ENCODE measurements at regions not wholly inside any gene's neighbourhood (a gene's known extent, or its start where the extent isn't known, plus 50 kb on each side); places are given as distances from the start of the nearest gene placed in this dataset.

DNA sequence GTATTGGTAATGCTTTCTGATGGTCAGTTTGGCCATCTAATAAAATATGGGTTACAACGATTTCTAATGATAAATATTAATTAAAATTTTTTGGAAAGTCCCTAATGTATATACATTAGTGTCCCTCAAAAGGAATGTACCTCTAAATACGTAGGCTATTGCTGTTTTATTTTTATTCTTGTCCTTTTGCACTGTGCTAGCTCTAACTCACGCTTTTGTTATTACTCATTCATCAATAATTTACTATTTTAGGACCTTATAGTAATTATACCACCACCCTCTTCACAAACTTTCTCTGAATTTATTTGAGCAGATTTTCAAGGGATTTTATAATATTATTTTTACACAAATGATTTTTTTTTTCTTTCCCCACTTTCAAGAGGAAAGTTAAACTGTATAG is 795.9 kb upstream of the PCDH9 start:
- TF ChIP-seq, protein P1, sequence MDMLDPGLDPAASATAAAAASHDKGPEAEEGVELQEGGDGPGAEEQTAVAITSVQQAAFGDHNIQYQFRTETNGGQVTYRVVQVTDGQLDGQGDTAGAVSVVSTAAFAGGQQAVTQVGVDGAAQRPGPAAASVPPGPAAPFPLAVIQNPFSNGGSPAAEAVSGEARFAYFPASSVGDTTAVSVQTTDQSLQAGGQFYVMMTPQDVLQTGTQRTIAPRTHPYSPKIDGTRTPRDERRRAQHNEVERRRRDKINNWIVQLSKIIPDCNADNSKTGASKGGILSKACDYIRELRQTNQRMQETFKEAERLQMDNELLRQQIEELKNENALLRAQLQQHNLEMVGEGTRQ (IDR thresholded peaks at IDR 0.05; ENCODE audit: borderline replicate concordance, low read depth, low read length) = no peak
- TF ChIP-seq NRF1 (conservative IDR thresholded peaks at IDR 0.05; ENCODE audit: low read depth, low read length) (no peak), GABPA (IDR thresholded peaks at IDR 0.05; ENCODE audit: low read depth) (no peak), CHD4 (IDR thresholded peaks at IDR 0.05) (no peak), POLR2A (IDR thresholded peaks at IDR 0.05; ENCODE audit: low read depth, low read length) (no peak), CTCF (IDR thresholded peaks at IDR 0.05 in 2 of 3, conservative IDR thresholded peaks at IDR 0.05 in 1 of 3; ENCODE audit: control insufficient read depth in 2 of 3, extremely low read depth in 1 of 3, insufficient read depth in 1 of 3, low read depth in 3 of 3, low read length in 3 of 3) (no peak), EP300 (IDR thresholded peaks at IDR 0.05; ENCODE audit: borderline replicate concordance in 1 of 2, control insufficient read depth in 1 of 2, low read depth in 2 of 2, low read length in 2 of 2) (no peak), SPI1 (IDR thresholded peaks at IDR 0.05; ENCODE audit: borderline replicate concordance, insufficient read depth, low read depth, low read length) (no peak), MAX (IDR thresholded peaks at IDR 0.05; ENCODE audit: low read depth, low read length) (no peak), CREB1 (IDR thresholded peaks at IDR 0.05; ENCODE audit: low read depth) (no peak), GATAD2B (conservative IDR thresholded peaks at IDR 0.05; ENCODE audit: low read depth) (no peak)
